ENCODE measurements at regions not wholly inside any gene's neighbourhood (a gene's known extent, or its start where the extent isn't known, plus 50 kb on each side); places are given as distances from the start of the nearest gene placed in this dataset.

DNA sequence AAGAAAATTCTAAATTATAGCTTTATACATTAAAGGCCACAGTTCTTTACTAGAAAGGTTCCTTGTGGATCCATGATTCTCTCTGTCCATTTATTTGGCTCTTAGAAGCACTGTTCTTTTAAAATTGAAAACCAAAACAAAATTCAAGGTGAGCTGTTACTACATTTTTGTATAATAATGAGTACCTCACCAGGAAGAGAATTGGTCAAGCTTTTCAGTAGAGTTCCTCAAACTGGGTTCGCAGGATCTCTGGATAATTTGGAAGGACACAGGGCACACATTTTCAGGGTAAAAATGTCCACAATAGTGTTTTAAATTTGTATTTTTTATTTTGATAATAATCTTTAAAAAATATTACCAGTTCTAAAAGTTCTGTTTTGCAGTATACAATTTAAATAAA is 93.0 kb downstream of the PPP1R3A start:
- FAIRE-seq (no peak), DNase-seq (ENCODE audit: insufficient read length, low spot score) (no peak)
- TF ChIP-seq, protein P1, sequence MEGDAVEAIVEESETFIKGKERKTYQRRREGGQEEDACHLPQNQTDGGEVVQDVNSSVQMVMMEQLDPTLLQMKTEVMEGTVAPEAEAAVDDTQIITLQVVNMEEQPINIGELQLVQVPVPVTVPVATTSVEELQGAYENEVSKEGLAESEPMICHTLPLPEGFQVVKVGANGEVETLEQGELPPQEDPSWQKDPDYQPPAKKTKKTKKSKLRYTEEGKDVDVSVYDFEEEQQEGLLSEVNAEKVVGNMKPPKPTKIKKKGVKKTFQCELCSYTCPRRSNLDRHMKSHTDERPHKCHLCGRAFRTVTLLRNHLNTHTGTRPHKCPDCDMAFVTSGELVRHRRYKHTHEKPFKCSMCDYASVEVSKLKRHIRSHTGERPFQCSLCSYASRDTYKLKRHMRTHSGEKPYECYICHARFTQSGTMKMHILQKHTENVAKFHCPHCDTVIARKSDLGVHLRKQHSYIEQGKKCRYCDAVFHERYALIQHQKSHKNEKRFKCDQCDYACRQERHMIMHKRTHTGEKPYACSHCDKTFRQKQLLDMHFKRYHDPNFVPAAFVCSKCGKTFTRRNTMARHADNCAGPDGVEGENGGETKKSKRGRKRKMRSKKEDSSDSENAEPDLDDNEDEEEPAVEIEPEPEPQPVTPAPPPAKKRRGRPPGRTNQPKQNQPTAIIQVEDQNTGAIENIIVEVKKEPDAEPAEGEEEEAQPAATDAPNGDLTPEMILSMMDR (IDR thresholded peaks at IDR 0.05; ENCODE audit: insufficient read depth, missing control alignments), result no peak

- FAIRE-seq (no peak), DNase-seq (ENCODE audit: insufficient read length, low spot score) (no peak)
- TF ChIP-seq, protein P1 (IDR thresholded peaks at IDR 0.05; ENCODE audit: insufficient read depth, missing control alignments), result no peak
Observed at GRCh38 chr7:113824117-113824823, 94.5 kb downstream of the PPP1R3A start.

- TF ChIP-seq, protein P1 (IDR thresholded peaks at IDR 0.05; ENCODE audit: insufficient read depth, missing control alignments), result no peak
- FAIRE-seq, result no peak
- DNase-seq (ENCODE audit: insufficient read length, low spot score), result no peak
Observed at GRCh38 chr7:113819474-113819873, 99.3 kb downstream of the PPP1R3A start.

- FAIRE-seq, result no peak
- no peak for DNase-seq (ENCODE audit: insufficient read length, low spot score)
- TF ChIP-seq, protein P1 (IDR thresholded peaks at IDR 0.05; ENCODE audit: insufficient read depth, missing control alignments), result no peak
Observed at GRCh38 chr7:113816639-113817038, 102.2 kb downstream of the PPP1R3A start.

DNA sequence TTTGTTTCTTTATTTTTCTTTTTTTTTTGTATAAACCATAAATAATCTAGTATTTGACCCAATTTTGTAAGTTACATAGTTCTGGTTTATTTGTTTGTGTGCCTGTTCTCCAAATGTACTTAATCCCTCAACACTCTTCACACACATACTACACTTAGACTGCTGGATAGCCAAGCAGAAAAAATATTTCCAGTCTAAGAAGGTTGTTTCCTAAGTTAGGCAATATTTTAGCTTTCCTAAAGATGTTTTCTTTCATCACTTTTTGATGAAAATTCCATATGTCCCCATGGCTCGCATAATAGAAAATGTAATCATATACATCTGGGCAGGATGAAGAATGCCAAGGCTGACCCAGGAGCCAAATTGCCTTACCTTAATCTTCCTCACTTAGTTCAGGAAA is 105.3 kb downstream of the PPP1R3A start:
- DNase-seq (ENCODE audit: insufficient read length, low spot score) (no peak), FAIRE-seq (no peak)
- TF ChIP-seq, protein P1 (IDR thresholded peaks at IDR 0.05; ENCODE audit: insufficient read depth, missing control alignments), result no peak

DNA sequence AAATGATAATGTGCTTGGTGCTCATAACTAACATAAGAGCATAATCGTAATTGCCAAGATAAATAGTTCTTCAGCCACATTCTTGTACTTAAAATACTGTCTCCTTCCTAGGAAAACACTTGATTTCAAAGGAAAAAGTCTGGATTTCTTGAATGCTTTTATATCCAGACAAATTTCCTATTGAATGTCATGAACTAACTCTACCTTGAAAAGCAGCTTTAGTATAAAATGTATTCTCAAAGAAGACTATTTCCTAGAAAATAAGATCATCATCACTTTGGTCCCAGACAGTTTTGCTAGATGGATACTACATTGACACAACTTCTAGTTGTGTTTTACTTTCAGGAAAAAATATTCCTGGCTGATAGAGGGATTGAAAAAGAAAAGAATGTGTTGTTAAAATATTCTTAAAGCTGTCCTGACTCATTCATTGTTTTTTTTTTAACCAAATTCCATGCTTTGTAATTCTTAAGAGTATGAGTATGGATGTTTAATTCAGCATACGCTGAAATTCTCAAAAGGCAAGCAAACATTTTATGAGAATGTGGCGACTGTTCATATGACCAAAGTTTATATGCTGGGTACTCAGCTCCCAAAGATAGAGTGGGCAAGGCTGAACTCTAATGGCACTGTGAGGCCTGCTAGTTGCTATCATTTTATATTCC is 106.1 kb downstream of the PPP1R3A start:
- no peak for FAIRE-seq
- TF ChIP-seq, protein P1 (IDR thresholded peaks at IDR 0.05; ENCODE audit: insufficient read depth, missing control alignments), result no peak

More for the DNA sequence above, 106.1 kb downstream of the PPP1R3A start:
- no peak for DNase-seq (ENCODE audit: insufficient read length, low spot score)

All from D721Med (cell line).